CD4-positive, alpha-beta memory T cell (primary cell): ENCODE measurements at regions not wholly inside any gene's neighbourhood (a gene's known extent, or its start where the extent isn't known, plus 50 kb on each side); places are given as distances from the start of the nearest gene placed in this dataset.
"Not testable (repeated sequence)": the region's sequence is repeated elsewhere in the genome, so short reads cannot be mapped to it uniquely, and the experiment has no call there.

ENCODE experiments used
- CTCF ChIA-PET: fragments of 350-600 bp; sonication (Branson Sonifier 250); formaldehyde crosslinking; loops from one replicate; lab custom pipeline; 2021; ENCODE audit warnings: inconsistent platforms; ENCODE audit not compliant: partially characterized antibody; lab: Charles Lee
- POLR2A ChIA-PET: fragments of 350-600 bp; sonication (Branson Sonifier 250); formaldehyde crosslinking; loops from one replicate; lab custom pipeline; 2021; ENCODE audit not compliant: partially characterized antibody; lab: Charles Lee
- DNase-seq, 5 donors: peaks; one replicate each; pipeline versions ENCODE4 v3.0.0 to v3.0.0-alpha.2; 2020 to 2022; ENCODE audit warnings: mixed read lengths in 1 of 5
- H3K27ac ChIP-seq: one replicate; pipeline ENCODE4 v1.7.0; 2013; ENCODE audit warnings: low read depth, low read length
- H3K27me3 ChIP-seq: 2 replicates; pipeline ENCODE4 v1.7.0; 2013; ENCODE audit warnings: mild to moderate bottlenecking, low read length, moderate library complexity; ENCODE audit not compliant: insufficient read depth
- H3K36me3 ChIP-seq: 2 replicates; pipeline ENCODE4 v1.7.0; 2013; ENCODE audit warnings: mild to moderate bottlenecking, low read length, moderate library complexity; ENCODE audit not compliant: insufficient read depth
- H3K4me1 ChIP-seq: 2 replicates; pipeline ENCODE4 v1.7.0; 2013; ENCODE audit warnings: mild to moderate bottlenecking, low read length, moderate library complexity; ENCODE audit not compliant: insufficient read depth
- H3K4me3 ChIP-seq, 2 donors: one replicate each; pipeline ENCODE4 v1.7.0; 2013; ENCODE audit warnings: low read length in 2 of 2, mild to moderate bottlenecking in 1 of 2
- H3K9me3 ChIP-seq, 2 donors: one replicate each; pipeline ENCODE4 v1.7.0; 2013; ENCODE audit warnings: low read length in 2 of 2, control low read depth in 1 of 2; ENCODE audit not compliant: control insufficient read depth in 1 of 2
- H3K27ac Mint-ChIP-seq, 7 donors: one replicate each; pipeline ENCODE4 v1.8.0; 2020 to 2021; ENCODE audit warnings: mixed read lengths in 7 of 7, mild to moderate bottlenecking in 6 of 7, inconsistent platforms in 3 of 7, moderate library complexity in 3 of 7
- H3K27me3 Mint-ChIP-seq, 2 donors: one replicate each; pipeline ENCODE4 v1.8.0; 2020 to 2021; ENCODE audit warnings: mixed read lengths in 2 of 2
- H3K36me3 Mint-ChIP-seq, 2 donors: one replicate each; pipeline ENCODE4 v1.8.0; 2020 to 2021; ENCODE audit warnings: mixed read lengths in 2 of 2, inconsistent platforms in 1 of 2, mild to moderate bottlenecking in 1 of 2
- H3K4me1 Mint-ChIP-seq, 4 donors: one replicate each; pipeline ENCODE4 v1.8.0; 2020 to 2021; ENCODE audit warnings: mixed read lengths in 4 of 4, mild to moderate bottlenecking in 1 of 4
- H3K4me3 Mint-ChIP-seq, 8 donors: one replicate each; pipeline ENCODE4 v1.8.0; 2020 to 2021; ENCODE audit warnings: mixed read lengths in 8 of 8, mild to moderate bottlenecking in 7 of 8, moderate library complexity in 6 of 8, inconsistent platforms in 3 of 8
- H3K9me3 Mint-ChIP-seq, 8 donors: one replicate each; pipeline ENCODE4 v1.8.0; 2020 to 2021; ENCODE audit warnings: mixed read lengths in 8 of 8, mild to moderate bottlenecking in 5 of 8, inconsistent platforms in 3 of 8, moderate library complexity in 1 of 8
- intact Hi-C: fragments of 100-400 bp; cut with micrococcal nuclease; formaldehyde crosslinking; loops from one replicate; pipeline ENCODE4 v1.15.1; 2023

- Histone ChIP-seq H3K36me3 (no peaks in the 10 kb centered on the region), H3K27ac (no peak overlapping the region), H3K9me3 (no peaks in the 10 kb centered on the region), H3K4me3 (no peak overlapping the region), H3K4me1 (no peaks in the 10 kb centered on the region), H3K27me3 (no peaks in the 10 kb centered on the region)
- ChIA-PET CTCF (no interaction called here), POLR2A (no interaction called here)
- H3K9me3 Mint-ChIP-seq: peaks cover 0 to 4% (median 0%) of the 10 kb centered on the region in 8 donors
- no peak overlapping the region for H3K27ac Mint-ChIP-seq
- intact Hi-C loops: no loop called here
- H3K4me1 Mint-ChIP-seq: no peaks in the 10 kb centered on the region
- no peaks in the 10 kb centered on the region for H3K36me3 Mint-ChIP-seq
- no peak overlapping the region for H3K4me3 Mint-ChIP-seq
- H3K27me3 Mint-ChIP-seq: no peaks in the 10 kb centered on the region
- no peak for DNase-seq
Observed at GRCh38 chr2:37737507-37737906, 66.1 kb upstream of the CDC42EP3 start.

- DNase-seq: no peak
- intact Hi-C loops: no loop called here
- Mint-ChIP-seq H3K27me3 (peaks cover 0 to 3% of the 10 kb centered on the region in 2 donors), H3K27ac (peak overlapping the region in 1 of 7 donors; percentile 64), H3K36me3 (no peaks in the 10 kb centered on the region), H3K9me3 (peaks cover 0 to 4% (median 0%) of the 10 kb centered on the region in 8 donors), H3K4me3 (no peak overlapping the region), H3K4me1 (no peaks in the 10 kb centered on the region)
- ChIA-PET POLR2A (no interaction called here), CTCF (no interaction called here)
- no peak overlapping the region for H3K27ac ChIP-seq
- H3K4me3 ChIP-seq: no peak overlapping the region
- no peaks in the 10 kb centered on the region for H3K9me3 ChIP-seq
- no peaks in the 10 kb centered on the region for H3K4me1 ChIP-seq
- no peaks in the 10 kb centered on the region for H3K27me3 ChIP-seq
- no peaks in the 10 kb centered on the region for H3K36me3 ChIP-seq
Observed at GRCh38 chr2:37738266-37738885, 66.9 kb upstream of the CDC42EP3 start.

- H3K36me3 Mint-ChIP-seq: no peaks in the 10 kb centered on the region
Observed at GRCh38 chr2:37739153-37739552, 67.7 kb upstream of the CDC42EP3 start.

GRCh38 chr2:37740164-37740739 lies 68.8 kb upstream of the CDC42EP3 start:
- CTCF ChIA-PET: no interaction called here
- peaks cover 0 to 3% of the 10 kb centered on the region in 2 donors for H3K27me3 Mint-ChIP-seq

More at GRCh38 chr2:37739153-37739552, 67.7 kb upstream of the CDC42EP3 start:
- peaks cover 0 to 4% (median 0%) of the 10 kb centered on the region in 8 donors for H3K9me3 Mint-ChIP-seq
- ChIA-PET CTCF (no interaction called here), POLR2A (no interaction called here)
- intact Hi-C loops: no loop called here
- H3K27ac ChIP-seq: no peak overlapping the region
- peak overlapping the region in 1 of 7 donors; percentile 73 for H3K27ac Mint-ChIP-seq
- no peak overlapping the region for H3K4me3 ChIP-seq
- H3K27me3 Mint-ChIP-seq: peaks cover 0 to 3% of the 10 kb centered on the region in 2 donors
- no peaks in the 10 kb centered on the region for H3K4me1 ChIP-seq
- no peaks in the 10 kb centered on the region for H3K27me3 ChIP-seq
- H3K36me3 ChIP-seq: no peaks in the 10 kb centered on the region
- no peak for DNase-seq
- H3K9me3 ChIP-seq: no peaks in the 10 kb centered on the region
- H3K4me3 Mint-ChIP-seq: no peak overlapping the region
- no peaks in the 10 kb centered on the region for H3K4me1 Mint-ChIP-seq

GRCh38 chr2:37742286-37742685 lies 70.8 kb upstream of the CDC42EP3 start:
- Mint-ChIP-seq H3K36me3 (no peaks in the 10 kb centered on the region), H3K27me3 (peaks cover 0 to 3% of the 10 kb centered on the region in 2 donors), H3K4me3 (no peak overlapping the region), H3K27ac (no peak overlapping the region), H3K4me1 (peaks cover 0 to 3% (median 1%) of the 10 kb centered on the region in 4 donors), H3K9me3 (no peaks in the 10 kb centered on the region)
- Histone ChIP-seq H3K4me3 (no peak overlapping the region), H3K27ac (no peak overlapping the region), H3K4me1 (no peaks in the 10 kb centered on the region), H3K9me3 (no peaks in the 10 kb centered on the region), H3K36me3 (no peaks in the 10 kb centered on the region), H3K27me3 (no peaks in the 10 kb centered on the region)
- intact Hi-C loops: no loop called here
- POLR2A ChIA-PET: no interaction called here
- no peak for DNase-seq
- CTCF ChIA-PET: no interaction called here

More at GRCh38 chr2:37740164-37740739, 68.8 kb upstream of the CDC42EP3 start:
- no peak overlapping the region for H3K27ac ChIP-seq
- H3K4me1 ChIP-seq: no peaks in the 10 kb centered on the region
- intact Hi-C loops: no loop called here
- Mint-ChIP-seq H3K4me1 (no peaks in the 10 kb centered on the region), H3K4me3 (no peak overlapping the region), H3K36me3 (no peaks in the 10 kb centered on the region), H3K9me3 (peaks cover 0 to 4% (median 0%) of the 10 kb centered on the region in 8 donors), H3K27ac (no peak overlapping the region)
- H3K27me3 ChIP-seq: no peaks in the 10 kb centered on the region
- no peaks in the 10 kb centered on the region for H3K9me3 ChIP-seq
- no peak for DNase-seq
- no peak overlapping the region for H3K4me3 ChIP-seq
- no peaks in the 10 kb centered on the region for H3K36me3 ChIP-seq
- POLR2A ChIA-PET: no interaction called here

GRCh38 chr2:37744010-37744409 lies 72.6 kb upstream of the CDC42EP3 start:
- Histone ChIP-seq H3K27me3 (no peaks in the 10 kb centered on the region), H3K4me3 (no peak overlapping the region), H3K27ac (no peak overlapping the region), H3K9me3 (no peaks in the 10 kb centered on the region), H3K36me3 (no peaks in the 10 kb centered on the region), H3K4me1 (no peaks in the 10 kb centered on the region)
- Mint-ChIP-seq H3K27me3 (peaks cover 0 to 3% of the 10 kb centered on the region in 2 donors), H3K4me1 (peaks cover 3 to 15% (median 8%) of the 10 kb centered on the region in 4 donors), H3K27ac (no peak overlapping the region), H3K4me3 (no peak overlapping the region), H3K36me3 (no peaks in the 10 kb centered on the region), H3K9me3 (no peaks in the 10 kb centered on the region)
- POLR2A ChIA-PET: no interaction called here
- intact Hi-C loops: no loop called here
- CTCF ChIA-PET: no interaction called here
- no peak for DNase-seq

GRCh38 chr2:37744961-37745360 lies 73.5 kb upstream of the CDC42EP3 start:
- H3K4me3 ChIP-seq, H3K27me3 ChIP-seq, H3K36me3 Mint-ChIP-seq, H3K27ac Mint-ChIP-seq, POLR2A ChIA-PET, H3K4me1 ChIP-seq, DNase-seq, H3K36me3 ChIP-seq, H3K9me3 ChIP-seq, intact Hi-C loops, H3K27me3 Mint-ChIP-seq, H3K27ac ChIP-seq, H3K4me3 Mint-ChIP-seq, H3K9me3 Mint-ChIP-seq: not testable (repeated sequence)
- peaks cover 3 to 15% (median 8%) of the 10 kb centered on the region in 4 donors for H3K4me1 Mint-ChIP-seq
- CTCF ChIA-PET: interaction anchor here (1.2 to 1.4 kb wide), 2 partner anchors 14 to 95 kb away, joined by 3 to 5 read pairs; no protein-coding TSS in a partner anchor
